SU-DHL-6 (cell line): ENCODE measurements at regions not wholly inside any gene's neighbourhood (a gene's known extent, or its start where the extent isn't known, plus 50 kb on each side); places are given as distances from the start of the nearest gene placed in this dataset.

ENCODE experiments used
- H2AFZ ChIP-seq: fragments of 200-600 bp; sonication (generic); 2 replicates; pipeline ENCODE4 v1.6.1; 2014; ENCODE audit warnings: low read depth, mild to moderate bottlenecking, moderate library complexity, mixed read lengths, antibody characterized with exemption, low read length; ENCODE audit not compliant: severe bottlenecking
- H3F3A ChIP-seq: fragments of 200-600 bp; shearing (Covaris generic); 2 replicates; pipeline ENCODE4 v1.6.0; 2016; ENCODE audit warnings: antibody characterized with exemption, mild to moderate bottlenecking; ENCODE audit not compliant: insufficient read depth
- H3K27ac ChIP-seq: fragments of 200-600 bp; sonication (generic); 2 replicates; pipeline ENCODE4 v1.5.1; 2016; ENCODE audit warnings: low read depth, mild to moderate bottlenecking, low read length, moderate library complexity, mixed read lengths
- H3K27me3 ChIP-seq: fragments of 200-600 bp; sonication (generic), shearing (Covaris generic); 2 replicates; pipeline ENCODE4 v1.6.0; 2014; ENCODE audit warnings: mild to moderate bottlenecking, low read length
- H3K36me3 ChIP-seq: fragments of 200-600 bp; sonication (generic); 2 replicates; pipeline ENCODE4 v1.6.1; 2014; ENCODE audit warnings: mild to moderate bottlenecking, low read length, mixed read lengths
- H3K4me2 ChIP-seq: fragments of 300-600, 200-600 bp; shearing (Covaris generic), sonication (generic); 2 replicates; pipeline ENCODE4 v1.6.0; 2014; ENCODE audit warnings: low read length, low read depth, mild to moderate bottlenecking; ENCODE audit not compliant: poor library complexity, severe bottlenecking
- H3K4me3 ChIP-seq: fragments of 200-600 bp; sonication (generic); 2 replicates; pipeline ENCODE4 v1.5.1; 2014; ENCODE audit warnings: antibody characterized with exemption, low read length, mild to moderate bottlenecking, mixed read lengths; ENCODE audit not compliant: insufficient read depth, poor library complexity, severe bottlenecking
- H3K79me2 ChIP-seq: fragments of 200-600 bp; sonication (generic); 2 replicates; pipeline ENCODE4 v1.6.1; 2014; ENCODE audit warnings: mild to moderate bottlenecking, low read length, moderate library complexity; ENCODE audit not compliant: insufficient read depth
- H3K9ac ChIP-seq: fragments of 200-600 bp; sonication (generic); 2 replicates; pipeline ENCODE4 v1.7.0; 2014; ENCODE audit warnings: mild to moderate bottlenecking, low read length
- H3K9me2 ChIP-seq: fragments of 200-600 bp; sonication (generic); replicated peaks from 2 replicates; pipeline ENCODE4 v1.6.1; 2014; ENCODE audit warnings: low read length; ENCODE audit not compliant: insufficient read depth
- H3K9me3 ChIP-seq: fragments of 200-600 bp; sonication (generic); 2 replicates; pipeline ENCODE4 v1.6.1; 2014; ENCODE audit warnings: low read length, mixed read lengths; ENCODE audit not compliant: insufficient read depth
- H4K20me1 ChIP-seq: fragments of 200-600 bp; sonication (generic); 2 replicates; pipeline ENCODE4 v1.6.1; 2014; ENCODE audit warnings: low read depth, mild to moderate bottlenecking, antibody characterized with exemption, low read length, moderate library complexity, mixed read lengths
- CTCF ChIP-seq: fragments of 200-600 bp; sonication (generic); IDR thresholded peaks from one replicate; pipeline ENCODE4 v1.5.1; 2017; ENCODE audit warnings: antibody characterized with exemption, mild to moderate bottlenecking, low read length, moderate library complexity; ENCODE audit not compliant: insufficient read depth, poor library complexity, severe bottlenecking
- EZH2phosphoT487 ChIP-seq: fragments of 200-600 bp; sonication (generic), shearing (Covaris generic); conservative IDR thresholded peaks from 2 replicates; pipeline ENCODE4 v1.6.1; 2018; ENCODE audit warnings: mild to moderate bottlenecking, antibody characterized with exemption, low read length, moderate library complexity, mixed read lengths

GRCh38 chr18:30860741-30861140, 181.8 kb downstream of the DSC3 start:
- Histone ChIP-seq H3K9ac (no peak overlapping the region), H3K27me3 (no peaks in the 10 kb centered on the region), H3K27ac (no peak overlapping the region), H2AFZ (no peak overlapping the region), H4K20me1 (no peaks in the 10 kb centered on the region), H3K9me2 (no peaks in the 10 kb centered on the region), H3K36me3 (no peaks in the 10 kb centered on the region), H3F3A (no peaks in the 10 kb centered on the region), H3K9me3 (no peaks in the 10 kb centered on the region), H3K79me2 (no peaks in the 10 kb centered on the region), H3K4me2 (no peak overlapping the region), H3K4me3 (no peak overlapping the region)
- TF ChIP-seq EZH2phosphoT487 (no peak), CTCF (no peak)

GRCh38 chr18:30859036-30859435, 183.5 kb downstream of the DSC3 start:
- H3K36me3 ChIP-seq: no peaks in the 10 kb centered on the region
- H3K4me3 ChIP-seq: no peak overlapping the region
- H3K9me3 ChIP-seq: no peaks in the 10 kb centered on the region
- H3K4me2 ChIP-seq: no peak overlapping the region
- no peak overlapping the region for H2AFZ ChIP-seq
- no peaks in the 10 kb centered on the region for H3K79me2 ChIP-seq
- no peaks in the 10 kb centered on the region for H4K20me1 ChIP-seq
- H3K9me2 ChIP-seq: no peaks in the 10 kb centered on the region
- no peaks in the 10 kb centered on the region for H3F3A ChIP-seq
- TF ChIP-seq CTCF: no peak
- no peak overlapping the region for H3K9ac ChIP-seq
- H3K27ac ChIP-seq: no peak overlapping the region
- no peaks in the 10 kb centered on the region for H3K27me3 ChIP-seq

- no peaks in the 10 kb centered on the region for H3K9me2 ChIP-seq
- no peak for TF ChIP-seq EZH2phosphoT487
- TF ChIP-seq CTCF: no peak
Observed at GRCh38 chr18:30858560-30858959, 184.0 kb downstream of the DSC3 start.

GRCh38 chr18:30855762-30856161, 186.8 kb downstream of the DSC3 start:
- no peak overlapping the region for H2AFZ ChIP-seq
- H3K4me2 ChIP-seq: no peak overlapping the region
- H3K79me2 ChIP-seq: no peaks in the 10 kb centered on the region
- H3K4me3 ChIP-seq: no peak overlapping the region
- H3K27ac ChIP-seq: no peak overlapping the region
- no peaks in the 10 kb centered on the region for H3K36me3 ChIP-seq
- TF ChIP-seq CTCF (no peak), EZH2phosphoT487 (no peak)
- H3K9ac ChIP-seq: no peak overlapping the region
- no peaks in the 10 kb centered on the region for H3K27me3 ChIP-seq
- no peaks in the 10 kb centered on the region for H3F3A ChIP-seq
- no peaks in the 10 kb centered on the region for H3K9me3 ChIP-seq
- no peaks in the 10 kb centered on the region for H3K9me2 ChIP-seq
- H4K20me1 ChIP-seq: no peaks in the 10 kb centered on the region

More at GRCh38 chr18:30858560-30858959, 184.0 kb downstream of the DSC3 start:
- no peaks in the 10 kb centered on the region for H3K27me3 ChIP-seq
- H3K4me3 ChIP-seq: no peak overlapping the region
- H2AFZ ChIP-seq: no peak overlapping the region
- H3K27ac ChIP-seq: no peak overlapping the region
- H3K9ac ChIP-seq: no peak overlapping the region
- H3K4me2 ChIP-seq: no peak overlapping the region
- H4K20me1 ChIP-seq: no peaks in the 10 kb centered on the region
- H3K36me3 ChIP-seq: no peaks in the 10 kb centered on the region
- H3K9me3 ChIP-seq: no peaks in the 10 kb centered on the region
- H3K79me2 ChIP-seq: no peaks in the 10 kb centered on the region
- no peaks in the 10 kb centered on the region for H3F3A ChIP-seq
